ENCODE measurements at regions not wholly inside any gene's neighbourhood (a gene's known extent, or its start where the extent isn't known, plus 50 kb on each side); places are given as distances from the start of the nearest gene placed in this dataset.

DNA sequence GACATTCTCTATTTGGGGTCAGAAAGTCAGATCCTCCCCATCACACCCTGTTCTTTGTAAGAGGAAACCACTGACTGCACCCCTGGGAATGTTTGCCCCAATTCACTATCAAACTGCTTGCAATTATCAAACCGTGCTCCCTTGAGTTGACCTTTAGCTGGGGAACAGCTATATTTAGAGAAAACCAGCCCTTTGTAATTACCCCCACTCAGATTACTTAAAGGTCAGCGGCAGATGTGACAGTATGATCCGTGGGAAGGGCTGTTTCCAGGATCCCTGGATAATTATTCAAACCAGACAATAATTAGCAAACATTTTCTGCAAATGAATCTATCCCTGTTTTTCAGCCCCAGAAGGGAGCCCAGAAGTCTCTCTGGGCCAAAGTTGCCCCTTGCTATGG, 242.7 kb downstream of the RRAGC start:
- Histone ChIP-seq H3K4me3 (ENCODE audit: insufficient read depth in 1 of 2, low read depth in 1 of 2, low read length in 2 of 2) (no peak overlapping the region), H3K18ac (ENCODE audit: low read depth in 1 of 2, low read length in 2 of 2) (no peak overlapping the region), H2BK15ac (ENCODE audit: low read depth, poor library complexity, severe bottlenecking) (no peak overlapping the region), H3K9ac (ENCODE audit: low read length) (no peak overlapping the region), H4K8ac (ENCODE audit: low read length) (no peak overlapping the region), H3K79me1 (replicated peaks; ENCODE audit: low read length, poor library complexity, severe bottlenecking) (no peaks in the 10 kb centered on the region), H3K14ac (ENCODE audit: low read length in 2 of 2) (no peak overlapping the region), H2AFZ (ENCODE audit: low read depth, low read length) (no peak overlapping the region), H3K27ac (ENCODE audit: low read length, poor library complexity, severe bottlenecking) (no peak overlapping the region), H3K36me3 (ENCODE audit: control insufficient read depth in 1 of 2, insufficient read depth in 2 of 2, low read depth in 1 of 2, low read length in 2 of 2) (no peaks in the 10 kb centered on the region), H3K27me3 (ENCODE audit: control insufficient read depth in 1 of 2, insufficient read depth in 1 of 2, low read length in 2 of 2) (peaks cover 0 to 20% of the 10 kb centered on the region in 2 experiments), H2AK5ac (ENCODE audit: low read length, severe bottlenecking) (no peak overlapping the region), H3K23ac (ENCODE audit: low read length in 2 of 2) (no peak overlapping the region), H2BK120ac (ENCODE audit: low read depth, low read length) (no peak overlapping the region), H3K4me2 (ENCODE audit: low read length, poor library complexity, severe bottlenecking) (no peak overlapping the region), H3K9me3 (ENCODE audit: control insufficient read depth, low read length) (no peaks in the 10 kb centered on the region), H2BK5ac (ENCODE audit: low read depth, low read length, poor library complexity, severe bottlenecking) (no peak overlapping the region), H4K91ac (ENCODE audit: low read length) (no peak overlapping the region), H2BK12ac (ENCODE audit: low read length in 2 of 2) (no peak overlapping the region), H3K4ac (ENCODE audit: low read depth in 1 of 2, low read length in 2 of 2) (no peak overlapping the region), H3K4me1 (ENCODE audit: control insufficient read depth, insufficient read depth, low read depth, low read length) (no peaks in the 10 kb centered on the region)
- DNase-seq = no peak
- WGBS = 19% methylated on average over 3 of the region's 3 CpGs

DNA sequence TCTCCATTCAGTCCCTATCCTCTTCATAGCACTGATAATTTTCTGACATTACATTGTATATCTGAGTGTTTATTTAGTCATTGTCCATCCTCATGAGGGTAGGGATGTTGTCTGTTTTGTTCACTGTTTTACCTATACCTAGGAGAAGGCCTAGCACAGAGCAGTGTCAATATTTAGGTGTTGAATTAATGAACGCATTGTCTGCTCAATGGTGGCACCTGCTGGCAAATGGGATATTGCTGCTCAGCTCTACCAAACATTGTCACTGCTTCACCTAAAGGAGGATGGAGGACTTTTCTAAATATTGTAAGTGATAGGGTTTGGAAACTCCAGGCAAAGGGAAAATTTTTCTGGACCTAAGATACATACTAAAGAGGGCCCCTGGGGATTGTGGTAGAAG, 243.9 kb downstream of the RRAGC start:
- H3K9me3 ChIP-seq (ENCODE audit: control insufficient read depth, low read length) = no peaks in the 10 kb centered on the region

DNA sequence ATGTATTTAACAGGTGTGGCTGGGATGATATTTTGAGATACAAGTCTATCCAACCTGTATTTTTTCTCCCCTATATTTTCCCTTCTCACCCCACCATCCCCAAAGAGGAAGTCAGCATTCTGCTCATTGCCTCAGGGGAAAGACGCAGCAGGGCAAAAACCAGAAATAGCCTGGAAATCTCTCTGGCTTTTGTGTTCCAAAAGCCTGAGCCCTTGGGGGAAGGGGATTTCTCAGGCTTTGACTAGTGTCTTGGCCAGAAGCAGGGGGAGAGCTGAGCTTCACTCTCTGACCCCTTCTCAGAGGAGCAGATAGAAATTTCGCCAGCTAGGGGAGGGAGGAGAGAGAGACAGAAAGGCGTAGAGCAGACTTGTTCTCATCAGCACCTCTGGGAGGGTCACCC, 244.7 kb downstream of the RRAGC start:
- no peak for DNase-seq
- no peaks in the 10 kb centered on the region for H3K36me3 ChIP-seq (ENCODE audit: control insufficient read depth in 1 of 2, insufficient read depth in 2 of 2, low read depth in 1 of 2, low read length in 2 of 2)
- H3K27ac ChIP-seq (ENCODE audit: low read length, poor library complexity, severe bottlenecking) = no peak overlapping the region
- no peaks in the 10 kb centered on the region for H3K79me1 ChIP-seq (replicated peaks; ENCODE audit: low read length, poor library complexity, severe bottlenecking)
- no peak overlapping the region for H3K14ac ChIP-seq (ENCODE audit: low read length in 2 of 2)
- no peak overlapping the region for H2BK12ac ChIP-seq (ENCODE audit: low read length in 2 of 2)
- no peaks in the 10 kb centered on the region for H3K4me1 ChIP-seq (ENCODE audit: control insufficient read depth, insufficient read depth, low read depth, low read length)
- H2AFZ ChIP-seq (ENCODE audit: low read depth, low read length) = no peak overlapping the region
- H4K91ac ChIP-seq (ENCODE audit: low read length) = no peak overlapping the region
- WGBS = 83% methylated on average over 3 of the region's 3 CpGs
- H2BK15ac ChIP-seq (ENCODE audit: low read depth, poor library complexity, severe bottlenecking) = no peak overlapping the region
- H3K9me3 ChIP-seq (ENCODE audit: control insufficient read depth, low read length) = no peaks in the 10 kb centered on the region
- no peak overlapping the region for H3K4ac ChIP-seq (ENCODE audit: low read depth in 1 of 2, low read length in 2 of 2)
- H3K9ac ChIP-seq (ENCODE audit: low read length) = no peak overlapping the region
- H3K27me3 ChIP-seq (ENCODE audit: control insufficient read depth in 1 of 2, insufficient read depth in 1 of 2, low read length in 2 of 2) = peaks cover 0 to 28% of the 10 kb centered on the region in 2 experiments
- H3K4me3 ChIP-seq (ENCODE audit: insufficient read depth in 1 of 2, low read depth in 1 of 2, low read length in 2 of 2) = no peak overlapping the region
- H3K18ac ChIP-seq (ENCODE audit: low read depth in 1 of 2, low read length in 2 of 2) = no peak overlapping the region
- no peak overlapping the region for H3K4me2 ChIP-seq (ENCODE audit: low read length, poor library complexity, severe bottlenecking)
- no peak overlapping the region for H3K23ac ChIP-seq (ENCODE audit: low read length in 2 of 2)
- no peak overlapping the region for H2BK120ac ChIP-seq (ENCODE audit: low read depth, low read length)
- no peak overlapping the region for H2AK5ac ChIP-seq (ENCODE audit: low read length, severe bottlenecking)
- H2BK5ac ChIP-seq (ENCODE audit: low read depth, low read length, poor library complexity, severe bottlenecking) = no peak overlapping the region
- H4K8ac ChIP-seq (ENCODE audit: low read length) = no peak overlapping the region

More for the DNA sequence above, 243.9 kb downstream of the RRAGC start:
- H2BK120ac ChIP-seq (ENCODE audit: low read depth, low read length) = no peak overlapping the region
- H3K79me1 ChIP-seq (replicated peaks; ENCODE audit: low read length, poor library complexity, severe bottlenecking) = no peaks in the 10 kb centered on the region
- no peak overlapping the region for H3K23ac ChIP-seq (ENCODE audit: low read length in 2 of 2)
- peaks cover 0 to 28% of the 10 kb centered on the region in 2 experiments for H3K27me3 ChIP-seq (ENCODE audit: control insufficient read depth in 1 of 2, insufficient read depth in 1 of 2, low read length in 2 of 2)
- DNase-seq = no peak
- no peak overlapping the region for H2BK5ac ChIP-seq (ENCODE audit: low read depth, low read length, poor library complexity, severe bottlenecking)
- no peak overlapping the region for H3K14ac ChIP-seq (ENCODE audit: low read length in 2 of 2)
- H2BK12ac ChIP-seq (ENCODE audit: low read length in 2 of 2) = no peak overlapping the region
- no peak overlapping the region for H3K18ac ChIP-seq (ENCODE audit: low read depth in 1 of 2, low read length in 2 of 2)
- no peak overlapping the region for H4K8ac ChIP-seq (ENCODE audit: low read length)
- H3K4ac ChIP-seq (ENCODE audit: low read depth in 1 of 2, low read length in 2 of 2) = no peak overlapping the region
- no peak overlapping the region for H3K9ac ChIP-seq (ENCODE audit: low read length)
- H2AK5ac ChIP-seq (ENCODE audit: low read length, severe bottlenecking) = no peak overlapping the region
- 67% methylated on average over 1 of the region's 1 CpG for WGBS
- no peak overlapping the region for H3K4me3 ChIP-seq (ENCODE audit: insufficient read depth in 1 of 2, low read depth in 1 of 2, low read length in 2 of 2)
- H2AFZ ChIP-seq (ENCODE audit: low read depth, low read length) = no peak overlapping the region
- H3K36me3 ChIP-seq (ENCODE audit: control insufficient read depth in 1 of 2, insufficient read depth in 2 of 2, low read depth in 1 of 2, low read length in 2 of 2) = no peaks in the 10 kb centered on the region
- H3K27ac ChIP-seq (ENCODE audit: low read length, poor library complexity, severe bottlenecking) = no peak overlapping the region
- no peak overlapping the region for H2BK15ac ChIP-seq (ENCODE audit: low read depth, poor library complexity, severe bottlenecking)
- H3K4me1 ChIP-seq (ENCODE audit: control insufficient read depth, insufficient read depth, low read depth, low read length) = no peaks in the 10 kb centered on the region
- no peak overlapping the region for H4K91ac ChIP-seq (ENCODE audit: low read length)
- no peak overlapping the region for H3K4me2 ChIP-seq (ENCODE audit: low read length, poor library complexity, severe bottlenecking)

DNA sequence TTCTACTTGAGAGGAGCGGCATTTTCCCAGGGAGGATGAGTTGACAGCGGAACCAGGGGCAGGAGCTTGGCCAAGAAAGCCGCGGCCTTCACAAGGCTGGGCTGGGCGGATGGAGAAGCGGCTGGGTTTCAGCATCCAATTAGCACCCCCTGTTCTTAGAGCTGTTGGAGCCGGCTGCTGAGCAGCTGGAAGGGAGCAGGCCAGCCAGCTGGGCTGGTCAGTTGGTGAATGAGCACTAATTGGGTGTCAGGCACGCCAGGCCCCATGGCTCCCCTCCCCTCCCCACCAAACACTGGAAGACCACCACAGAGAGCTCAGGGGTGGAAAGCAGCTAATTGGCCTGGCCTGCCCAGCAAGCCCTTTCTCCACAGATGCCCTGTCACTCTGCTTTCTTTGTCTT, 245.6 kb downstream of the RRAGC start:
- H3K27me3 ChIP-seq (ENCODE audit: control insufficient read depth in 1 of 2, insufficient read depth in 1 of 2, low read length in 2 of 2) = peaks cover 0 to 25% of the 10 kb centered on the region in 2 experiments
- H2BK15ac ChIP-seq (ENCODE audit: low read depth, poor library complexity, severe bottlenecking) = no peak overlapping the region
- H3K9me3 ChIP-seq (ENCODE audit: control insufficient read depth, low read length) = no peaks in the 10 kb centered on the region
- no peak overlapping the region for H3K18ac ChIP-seq (ENCODE audit: low read depth in 1 of 2, low read length in 2 of 2)
- H2BK5ac ChIP-seq (ENCODE audit: low read depth, low read length, poor library complexity, severe bottlenecking) = no peak overlapping the region
- H3K79me1 ChIP-seq (replicated peaks; ENCODE audit: low read length, poor library complexity, severe bottlenecking) = no peaks in the 10 kb centered on the region
- no peak overlapping the region for H2BK12ac ChIP-seq (ENCODE audit: low read length in 2 of 2)
- no peaks in the 10 kb centered on the region for H3K36me3 ChIP-seq (ENCODE audit: control insufficient read depth in 1 of 2, insufficient read depth in 2 of 2, low read depth in 1 of 2, low read length in 2 of 2)
- H3K27ac ChIP-seq (ENCODE audit: low read length, poor library complexity, severe bottlenecking) = no peak overlapping the region
- no peak overlapping the region for H3K4me3 ChIP-seq (ENCODE audit: insufficient read depth in 1 of 2, low read depth in 1 of 2, low read length in 2 of 2)
- 72% methylated on average over 8 of the region's 8 CpGs for WGBS
- no peak overlapping the region for H2BK120ac ChIP-seq (ENCODE audit: low read depth, low read length)
- H2AK5ac ChIP-seq (ENCODE audit: low read length, severe bottlenecking) = no peak overlapping the region
- H3K23ac ChIP-seq (ENCODE audit: low read length in 2 of 2) = no peak overlapping the region
- H4K91ac ChIP-seq (ENCODE audit: low read length) = no peak overlapping the region
- H2AFZ ChIP-seq (ENCODE audit: low read depth, low read length) = no peak overlapping the region
- no peak overlapping the region for H3K4ac ChIP-seq (ENCODE audit: low read depth in 1 of 2, low read length in 2 of 2)
- H4K8ac ChIP-seq (ENCODE audit: low read length) = no peak overlapping the region
- no peak for DNase-seq
- H3K4me2 ChIP-seq (ENCODE audit: low read length, poor library complexity, severe bottlenecking) = no peak overlapping the region
- H3K14ac ChIP-seq (ENCODE audit: low read length in 2 of 2) = no peak overlapping the region
- H3K9ac ChIP-seq (ENCODE audit: low read length) = no peak overlapping the region
- H3K4me1 ChIP-seq (ENCODE audit: control insufficient read depth, insufficient read depth, low read depth, low read length) = no peaks in the 10 kb centered on the region

All from mesenchymal stem cell (in vitro differentiated cells and primary cell).